RWPE1 (cell line): ENCODE measurements at regions not wholly inside any gene's neighbourhood (a gene's known extent, or its start where the extent isn't known, plus 50 kb on each side); places are given as distances from the start of the nearest gene placed in this dataset.
"Not testable (repeated sequence)": the region's sequence is repeated elsewhere in the genome, so short reads cannot be mapped to it uniquely, and the experiment has no call there.

Experiments used
- CTCF ChIA-PET: fragments of 350-600 bp; sonication (Branson Sonifier 250); formaldehyde crosslinking; extraction: SDS; loops from one replicate; lab custom pipeline; 2021; lab: Yijun Ruan, JAX
- POLR2A ChIA-PET: fragments of 400-600 bp; formaldehyde crosslinking; extraction: SDS; loops from one replicate; lab custom pipeline; 2020; ENCODE audit warnings: antibody characterized with exemption; ENCODE audit not compliant: low non-redundant PET; lab: Yijun Ruan, JAX
- DNase-seq: peaks from one replicate; pipeline ENCODE4 v3.0.0; 2012; ENCODE audit warnings: low spot score
- H3K27ac ChIP-seq: fragments of 450-650 bp; 2 replicates; pipeline ENCODE4 v1.5.1; 2017
- TF ChIP-seq, protein P1 (sequence below): fragments of 450-650 bp; conservative IDR thresholded peaks from 2 replicates; pipeline ENCODE4 v1.5.1; 2017; ENCODE audit warnings: low read depth, mild to moderate bottlenecking

DNA sequence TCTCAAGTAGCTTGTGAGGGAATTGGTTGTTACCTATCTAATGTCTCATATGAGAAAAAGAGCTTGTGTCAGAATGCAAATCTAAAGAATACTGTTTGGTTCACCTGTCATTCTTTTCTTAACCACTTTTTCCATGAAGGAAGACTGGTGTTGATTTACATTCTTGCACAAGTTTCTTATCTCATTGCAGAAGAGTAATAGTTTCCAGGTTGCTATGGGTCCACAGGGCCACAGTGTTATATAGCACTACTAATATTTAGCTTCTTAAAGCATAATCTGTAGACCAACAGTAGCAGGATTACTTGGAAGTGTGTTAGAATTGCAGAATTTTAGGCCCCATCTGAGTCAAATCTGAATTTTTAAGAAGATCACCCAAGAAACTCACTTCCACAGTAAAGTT lies 697.5 kb downstream of the GBE1 start:
- ChIA-PET POLR2A (no interaction called here), CTCF (no interaction called here)
- DNase-seq, result no peak
- H3K27ac ChIP-seq, result no peak overlapping the region
- TF ChIP-seq, protein P1, sequence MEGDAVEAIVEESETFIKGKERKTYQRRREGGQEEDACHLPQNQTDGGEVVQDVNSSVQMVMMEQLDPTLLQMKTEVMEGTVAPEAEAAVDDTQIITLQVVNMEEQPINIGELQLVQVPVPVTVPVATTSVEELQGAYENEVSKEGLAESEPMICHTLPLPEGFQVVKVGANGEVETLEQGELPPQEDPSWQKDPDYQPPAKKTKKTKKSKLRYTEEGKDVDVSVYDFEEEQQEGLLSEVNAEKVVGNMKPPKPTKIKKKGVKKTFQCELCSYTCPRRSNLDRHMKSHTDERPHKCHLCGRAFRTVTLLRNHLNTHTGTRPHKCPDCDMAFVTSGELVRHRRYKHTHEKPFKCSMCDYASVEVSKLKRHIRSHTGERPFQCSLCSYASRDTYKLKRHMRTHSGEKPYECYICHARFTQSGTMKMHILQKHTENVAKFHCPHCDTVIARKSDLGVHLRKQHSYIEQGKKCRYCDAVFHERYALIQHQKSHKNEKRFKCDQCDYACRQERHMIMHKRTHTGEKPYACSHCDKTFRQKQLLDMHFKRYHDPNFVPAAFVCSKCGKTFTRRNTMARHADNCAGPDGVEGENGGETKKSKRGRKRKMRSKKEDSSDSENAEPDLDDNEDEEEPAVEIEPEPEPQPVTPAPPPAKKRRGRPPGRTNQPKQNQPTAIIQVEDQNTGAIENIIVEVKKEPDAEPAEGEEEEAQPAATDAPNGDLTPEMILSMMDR, result no peak

DNA sequence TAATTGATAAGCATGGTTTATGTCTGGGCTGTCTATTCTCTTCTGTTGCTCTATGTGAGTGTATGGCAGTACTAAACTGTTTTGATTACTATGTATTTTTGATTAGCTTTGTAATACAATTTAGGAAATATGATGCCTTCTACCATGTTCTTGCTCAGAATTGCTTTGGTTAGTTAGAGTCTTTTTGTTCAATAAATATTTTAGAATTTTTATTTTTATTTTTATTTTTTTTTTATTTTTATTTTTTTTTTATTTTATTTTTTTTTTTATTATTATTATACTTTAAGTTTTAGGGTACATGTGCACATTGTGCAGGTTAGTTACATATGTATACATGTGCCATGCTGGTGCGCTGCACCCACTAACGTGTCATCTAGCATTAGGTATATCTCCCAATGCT lies 710.3 kb downstream of the GBE1 start:
- POLR2A ChIA-PET, CTCF ChIA-PET, H3K27ac ChIP-seq, DNase-seq: not testable (repeated sequence)

DNA sequence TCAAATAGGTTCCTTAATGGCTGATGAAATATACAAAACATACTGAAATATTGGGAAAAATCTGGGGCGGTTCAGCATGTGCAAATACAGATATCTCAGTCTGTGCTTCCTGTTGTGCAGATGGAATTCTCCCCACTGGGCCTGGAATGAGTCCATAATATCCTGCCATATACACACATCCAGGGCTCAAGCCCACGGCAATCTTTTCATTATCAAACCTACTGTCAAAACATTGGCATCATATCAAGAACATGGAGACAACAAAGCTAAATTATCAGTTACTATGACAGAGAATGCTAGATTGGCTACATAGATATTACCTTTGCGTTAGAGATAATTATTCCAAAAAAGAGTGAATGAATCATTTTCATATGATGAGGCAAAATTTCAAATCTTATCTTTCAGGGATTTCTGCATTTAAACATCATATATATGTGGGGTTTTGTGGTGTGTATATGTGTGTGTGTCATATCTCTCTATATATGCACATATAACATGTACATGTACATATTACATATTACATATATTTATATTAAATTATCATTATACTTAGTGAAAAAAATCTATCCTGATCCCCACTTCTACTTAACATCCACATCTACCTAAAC lies 713.3 kb downstream of the GBE1 start:
- CTCF ChIA-PET, result no interaction called here

DNA sequence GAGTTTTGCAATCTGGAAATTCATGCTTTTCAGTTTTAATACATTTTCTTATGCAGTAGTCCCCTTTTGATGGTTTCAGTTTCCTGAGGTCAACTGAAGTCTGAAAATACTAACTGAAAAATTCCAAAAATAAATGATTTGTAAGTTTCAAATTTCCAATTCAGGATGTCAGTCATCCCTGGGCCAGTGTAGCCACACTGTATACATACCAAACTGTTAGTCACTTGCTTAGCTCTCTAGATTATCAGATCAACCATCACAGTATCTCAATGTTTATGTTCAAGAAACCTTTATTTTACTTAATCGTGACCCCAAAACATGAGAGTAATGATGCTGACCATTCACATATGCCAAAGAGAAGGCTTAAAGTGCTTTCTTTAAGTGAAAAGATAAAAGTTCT lies 715.5 kb downstream of the GBE1 start:
- DNase-seq, result no peak
- H3K27ac ChIP-seq, result no peak overlapping the region
- TF ChIP-seq, protein P1, result no peak
- ChIA-PET POLR2A (no interaction called here), CTCF (no interaction called here)

More for the DNA sequence above, 713.3 kb downstream of the GBE1 start:
- no peak for DNase-seq
- TF ChIP-seq, protein P1, result no peak
- H3K27ac ChIP-seq, result no peak overlapping the region
- POLR2A ChIA-PET, result no interaction called here

DNA sequence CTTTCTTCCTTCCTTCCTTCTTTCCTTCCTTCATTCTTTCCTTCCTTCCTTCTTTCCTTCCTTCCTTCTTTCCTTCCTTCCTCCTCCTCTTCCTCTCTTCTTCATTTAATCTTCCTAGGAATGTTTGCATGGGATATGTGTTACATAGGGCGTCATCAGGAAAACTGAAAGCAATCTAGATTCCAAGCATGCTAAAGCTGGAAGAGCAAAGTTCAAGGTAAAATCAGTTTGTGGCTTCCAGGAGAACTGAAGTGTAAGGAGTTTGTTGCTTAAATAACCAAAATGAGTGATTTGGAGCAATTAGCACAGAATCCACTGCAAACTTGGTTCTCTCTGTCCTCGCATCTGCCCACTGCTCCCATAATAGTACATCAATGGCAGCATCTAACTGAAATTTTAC lies 716.2 kb downstream of the GBE1 start:
- TF ChIP-seq, protein P1, result no peak
- POLR2A ChIA-PET, result no interaction called here
- DNase-seq, result no peak
- CTCF ChIA-PET, result no interaction called here
- H3K27ac ChIP-seq, result no peak overlapping the region

DNA sequence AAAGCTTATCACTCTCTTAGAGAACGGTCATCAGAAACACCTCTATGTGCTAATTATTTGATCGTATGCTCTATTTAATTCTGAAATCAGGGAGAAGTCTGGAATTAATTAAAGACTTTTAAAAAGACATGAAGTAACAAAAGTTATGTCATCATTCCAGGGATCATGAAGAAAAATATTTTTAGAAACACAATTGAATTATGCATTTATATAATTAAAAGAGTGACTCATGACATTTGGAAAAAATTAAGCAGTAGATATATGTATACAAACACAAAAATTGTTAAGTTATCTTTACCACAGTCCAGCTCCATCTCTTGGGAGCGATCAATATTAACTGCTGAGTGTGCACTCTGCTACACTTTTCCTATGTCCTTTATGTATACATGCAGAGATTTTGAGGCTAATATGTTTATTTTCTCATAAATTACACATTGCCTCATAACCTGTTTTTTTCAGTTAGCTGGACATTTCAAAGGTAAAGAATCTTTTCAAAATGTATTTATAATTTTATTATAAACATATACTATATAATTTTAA lies 717.7 kb downstream of the GBE1 start:
- DNase-seq, result no peak
- ChIA-PET CTCF (no interaction called here), POLR2A (no interaction called here)
- H3K27ac ChIP-seq, result no peak overlapping the region
- TF ChIP-seq, protein P1, result no peak

DNA sequence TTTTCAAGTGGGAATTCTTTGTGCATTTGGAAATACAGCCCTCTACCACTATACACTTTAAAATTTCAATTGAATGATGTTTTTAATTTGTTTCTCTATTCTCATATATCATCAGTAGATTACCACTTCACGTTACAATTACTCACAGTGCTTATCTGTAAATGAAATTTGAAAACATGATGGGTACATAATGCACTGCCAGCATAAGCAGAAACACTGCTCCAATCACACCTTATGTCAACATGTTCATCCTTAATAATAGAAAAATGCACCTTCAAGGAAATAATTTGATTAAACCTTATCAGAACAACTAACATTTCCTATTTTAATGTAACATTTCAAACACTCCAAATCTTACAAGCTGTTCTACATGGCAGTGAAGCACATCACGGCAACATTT lies 718.4 kb downstream of the GBE1 start:
- ChIA-PET POLR2A (no interaction called here), CTCF (no interaction called here)
- TF ChIP-seq, protein P1, result no peak
- no peak for DNase-seq
- H3K27ac ChIP-seq, result no peak overlapping the region
